Pons (tissue), 1 donor: ENCODE measurements at regions not wholly inside any gene's neighbourhood (a gene's known extent, or its start where the extent isn't known, plus 50 kb on each side); places are given as distances from the start of the nearest gene placed in this dataset.
"Not testable (repeated sequence)": the region's sequence is repeated elsewhere in the genome, so short reads cannot be mapped to it uniquely, and the experiment has no call there.

Source experiments
- DNase-seq: peaks from one replicate; pipeline ENCODE4 v3.0.0-alpha.2; 2016; ENCODE audit warnings: low spot score

GRCh38 chr5:156087577-156088110 is 239.3 kb upstream of the SGCD start:
- DNase-seq = no peak

DNA sequence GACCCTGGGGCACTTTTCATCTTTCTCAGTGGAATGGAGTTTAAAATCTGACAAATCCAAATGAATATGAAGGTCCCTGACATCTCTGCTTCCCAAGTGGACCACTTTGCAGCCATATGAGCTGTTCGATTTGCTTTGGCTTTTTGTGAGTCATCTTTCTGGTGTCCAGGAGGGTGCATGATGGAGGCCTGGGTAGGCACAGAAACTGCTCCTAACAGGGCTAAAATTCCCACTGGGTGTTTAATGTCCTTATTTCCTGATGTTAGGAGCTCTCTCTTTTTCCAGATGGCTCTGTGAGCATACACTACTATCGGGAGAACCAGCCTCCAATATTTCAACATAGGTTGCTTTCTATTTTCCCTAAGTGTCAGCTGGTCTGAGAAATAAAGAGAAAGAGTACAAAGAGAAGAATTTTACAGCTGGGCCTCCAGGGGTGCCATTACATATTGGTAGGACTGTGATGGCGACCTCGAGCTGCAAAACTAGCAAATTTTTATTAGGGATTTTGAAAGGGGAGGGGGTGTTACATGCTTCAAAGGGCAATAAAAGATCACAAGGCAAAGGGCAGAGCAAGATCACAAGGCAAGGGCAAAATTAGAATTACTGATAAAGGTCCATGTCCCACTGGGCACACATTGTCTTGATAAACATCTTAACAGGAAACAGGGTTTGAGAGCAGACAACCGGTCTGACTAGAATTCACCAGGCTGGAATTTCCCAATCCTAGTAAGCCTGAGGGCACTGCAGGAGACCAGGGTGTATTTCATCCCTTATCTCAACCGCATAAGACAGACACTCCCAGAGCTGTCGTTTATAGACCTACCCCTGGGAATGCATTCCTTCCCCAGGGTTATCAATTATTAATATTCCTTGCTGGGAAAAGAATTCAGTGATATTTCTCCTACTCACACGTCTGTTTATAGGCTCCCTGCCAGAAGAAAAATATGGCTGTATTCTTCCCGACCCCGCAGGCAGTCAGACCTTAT is 236.7 kb upstream of the SGCD start:
- DNase-seq = not testable (repeated sequence)

DNA sequence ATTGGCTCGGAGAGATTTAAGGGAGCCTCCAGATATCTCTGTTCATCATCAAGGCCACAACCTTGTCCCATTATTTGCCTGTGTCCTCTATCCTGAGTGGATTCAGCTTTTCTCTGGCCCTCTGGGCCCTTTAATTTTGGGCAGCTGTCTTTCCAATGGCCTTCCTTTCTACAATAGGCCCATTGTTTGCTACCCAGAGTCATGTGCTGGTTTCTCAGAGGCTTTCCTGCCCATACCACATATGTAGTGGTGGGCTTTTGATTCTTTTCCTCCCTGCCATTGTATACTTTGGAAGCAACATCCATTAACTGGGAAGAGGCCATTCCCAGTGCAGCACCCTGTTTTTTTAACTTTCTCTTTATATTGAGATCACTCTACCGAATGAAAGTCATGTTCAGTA is 233.9 kb upstream of the SGCD start:
- peak; percentile 33 for DNase-seq

- peak; percentile 14 for DNase-seq
These were observed 233.0 kb upstream of the SGCD start for GRCh38 chr5:156094001-156094400.

DNA sequence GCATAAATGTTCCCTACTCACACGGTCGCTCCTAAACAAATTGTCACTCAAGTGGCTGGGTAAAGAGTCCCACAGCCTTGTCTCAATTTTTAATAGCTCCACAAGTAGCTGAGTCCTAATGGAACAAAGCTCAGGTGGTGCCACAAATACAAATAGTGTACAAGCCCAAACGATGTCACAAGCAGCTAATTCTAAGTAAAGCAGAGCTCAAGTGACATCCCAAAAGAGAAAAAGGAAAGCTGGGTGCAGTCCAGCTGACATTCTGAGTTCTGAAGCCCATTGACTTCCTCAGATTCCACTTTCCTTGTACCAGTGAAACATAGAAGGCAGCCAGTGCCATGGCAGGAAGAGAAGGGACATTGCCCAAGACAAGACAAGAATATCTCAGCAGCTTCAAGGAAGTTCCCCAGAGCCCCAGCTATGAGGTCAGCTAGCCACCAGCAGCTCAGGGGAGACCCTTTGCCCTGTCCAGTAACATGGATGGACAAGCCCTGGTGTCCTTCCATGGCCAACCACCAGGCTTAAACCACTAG is 231.2 kb upstream of the SGCD start:
- DNase-seq = no peak

- DNase-seq = no peak
These were observed 230.7 kb upstream of the SGCD start for GRCh38 chr5:156096259-156096658.

DNA sequence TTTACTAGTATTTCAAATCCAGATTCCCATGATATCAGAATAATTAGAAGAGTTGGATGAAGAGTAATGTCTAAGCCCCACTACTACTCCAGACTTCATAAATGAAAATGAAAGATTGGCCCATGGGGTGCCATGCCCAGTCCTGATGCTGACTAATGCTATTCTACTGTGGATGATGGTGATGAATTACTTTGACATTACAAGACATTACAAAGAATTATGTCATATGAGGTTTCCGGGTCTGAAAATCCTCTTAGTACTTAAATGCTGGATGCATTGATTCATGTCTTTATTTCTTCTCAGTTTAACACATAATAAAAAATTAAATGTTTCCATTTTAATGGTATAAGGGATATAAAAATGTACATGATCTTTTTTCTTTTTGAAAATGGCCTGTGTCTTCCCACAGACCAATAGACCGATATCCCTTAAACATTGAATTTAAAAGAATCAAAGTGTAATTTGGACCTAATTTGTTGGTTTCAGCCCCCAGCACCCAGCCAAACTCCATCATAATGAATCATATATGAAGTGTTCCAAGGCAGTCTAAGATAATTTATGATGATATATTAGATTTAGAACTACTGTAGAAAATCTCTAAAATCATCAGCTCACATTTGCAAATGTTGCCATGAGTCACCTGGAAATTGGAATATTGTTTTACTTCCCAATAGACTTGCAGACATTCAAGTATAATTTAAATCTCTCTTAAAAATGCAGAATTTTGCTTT is 223.6 kb upstream of the SGCD start:
- no peak for DNase-seq

DNA sequence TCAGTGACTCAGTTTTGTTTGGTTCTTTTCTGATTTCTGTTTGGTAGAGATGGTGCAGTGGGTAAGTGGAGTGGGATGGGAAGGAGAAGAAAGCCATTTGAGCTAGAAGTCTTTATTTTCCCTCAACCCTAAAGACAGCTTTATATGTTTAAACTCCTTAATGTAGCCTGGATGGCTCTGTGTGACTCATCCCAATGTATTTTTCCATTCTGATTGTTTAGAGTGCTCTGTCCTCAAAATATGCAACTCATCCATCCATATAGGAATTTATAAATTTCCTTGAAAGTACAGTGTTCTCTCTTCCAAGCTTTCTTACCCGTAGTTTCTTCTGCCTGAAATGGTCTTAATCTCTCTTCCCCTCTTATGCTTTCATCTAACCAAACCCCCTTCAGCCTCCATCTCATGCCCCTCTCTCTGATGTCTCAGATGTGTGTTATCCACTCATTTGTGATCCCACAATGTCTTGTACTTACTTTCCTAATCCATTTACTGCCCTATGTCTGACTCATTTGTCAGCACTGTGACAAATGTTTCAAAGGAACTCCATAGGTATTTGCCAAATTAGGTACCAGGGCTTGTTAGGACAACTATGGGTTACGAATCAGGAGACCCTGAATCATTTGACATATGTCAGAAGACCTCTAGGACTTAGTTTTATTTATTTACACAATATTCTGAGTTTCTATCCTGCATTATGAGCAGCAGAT is 217.5 kb upstream of the SGCD start:
- DNase-seq = no peak

- DNase-seq = no peak
These were observed 207.3 kb upstream of the SGCD start for GRCh38 chr5:156119692-156120091.

GRCh38 chr5:156120777-156121176 is 206.2 kb upstream of the SGCD start:
- DNase-seq = no peak

DNA sequence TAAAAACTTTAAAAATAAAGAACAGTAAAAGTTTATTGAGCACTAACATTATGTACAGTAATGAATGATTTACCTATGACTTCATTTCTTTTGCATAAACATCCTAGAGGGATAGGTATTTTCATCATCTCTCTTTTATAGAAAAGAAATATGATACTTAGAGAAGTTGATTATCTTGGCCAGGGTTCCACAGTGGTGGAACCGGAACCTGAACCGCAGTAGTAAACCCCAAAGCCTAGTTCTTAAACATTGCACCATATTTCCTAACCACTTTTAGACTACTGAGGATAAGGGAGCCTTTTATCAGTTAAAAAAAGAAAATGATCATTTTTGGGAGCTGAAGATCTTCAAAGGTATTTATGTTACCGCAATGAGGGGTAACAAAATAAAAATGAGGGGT is 205.7 kb upstream of the SGCD start:
- no peak for DNase-seq

DNA sequence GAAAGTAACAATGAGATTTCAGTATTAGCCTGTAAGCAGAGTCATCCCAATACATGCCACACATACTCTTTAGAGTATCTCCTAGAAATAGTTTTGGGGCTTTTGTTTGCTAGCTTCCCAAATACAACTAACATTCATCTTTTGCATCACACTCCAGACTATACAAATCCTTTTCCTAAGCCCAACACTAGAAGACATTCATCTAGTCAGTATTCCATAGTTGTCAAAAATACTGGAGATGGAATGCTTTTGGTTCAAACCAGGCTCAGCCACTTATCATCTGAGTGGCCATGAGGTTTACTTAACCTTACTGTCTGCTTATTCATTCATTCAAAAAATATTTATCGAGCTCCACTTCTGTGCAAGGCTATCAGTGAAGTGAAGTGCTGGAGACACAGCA is 205.1 kb upstream of the SGCD start:
- DNase-seq = no peak

GRCh38 chr5:156124708-156125107 is 202.3 kb upstream of the SGCD start:
- DNase-seq = no peak

DNA sequence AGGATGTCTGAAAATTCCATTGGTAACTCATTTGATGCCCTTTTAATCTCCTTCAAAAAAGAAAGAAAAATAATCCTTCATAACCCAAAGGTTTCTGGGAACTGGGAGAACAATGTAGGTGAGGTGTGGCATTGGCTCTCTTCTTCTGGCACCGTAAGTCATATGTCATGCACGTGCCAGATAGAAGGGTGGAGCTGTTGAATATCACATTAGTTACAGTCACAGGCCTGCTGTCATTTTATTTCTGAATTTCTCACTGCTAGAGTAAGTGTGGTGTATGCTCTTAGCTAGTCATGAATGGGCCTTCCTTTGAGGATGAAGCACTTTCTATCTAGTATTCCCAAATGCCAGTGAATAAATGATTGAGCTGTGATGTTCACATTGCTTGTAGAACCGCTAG is 201.8 kb upstream of the SGCD start:
- DNase-seq = no peak

GRCh38 chr5:156126716-156127115 is 200.2 kb upstream of the SGCD start:
- DNase-seq = no peak

GRCh38 chr5:156128026-156128425 is 198.9 kb upstream of the SGCD start:
- no peak for DNase-seq

DNA sequence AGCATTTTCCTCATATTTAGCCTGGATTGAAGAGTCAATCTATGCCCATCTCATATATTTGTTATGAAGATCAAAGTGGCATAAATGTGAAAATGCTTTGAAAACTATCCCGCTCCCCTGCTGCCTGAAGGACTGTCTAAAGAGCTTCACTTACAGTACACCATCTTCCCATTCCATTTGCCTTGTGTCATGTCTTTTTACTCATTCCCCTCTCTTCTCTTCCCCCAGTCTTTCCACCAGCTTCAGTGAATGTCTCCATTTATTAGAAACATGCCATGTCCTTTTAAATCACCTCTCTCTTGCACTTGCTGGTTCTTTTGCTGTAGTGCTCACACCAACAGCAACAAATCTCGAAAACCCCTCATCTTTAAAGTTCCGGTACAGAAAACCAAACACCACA is 192.7 kb upstream of the SGCD start:
- no peak for DNase-seq

GRCh38 chr5:156135531-156135930 is 191.4 kb upstream of the SGCD start:
- no peak for DNase-seq

DNA sequence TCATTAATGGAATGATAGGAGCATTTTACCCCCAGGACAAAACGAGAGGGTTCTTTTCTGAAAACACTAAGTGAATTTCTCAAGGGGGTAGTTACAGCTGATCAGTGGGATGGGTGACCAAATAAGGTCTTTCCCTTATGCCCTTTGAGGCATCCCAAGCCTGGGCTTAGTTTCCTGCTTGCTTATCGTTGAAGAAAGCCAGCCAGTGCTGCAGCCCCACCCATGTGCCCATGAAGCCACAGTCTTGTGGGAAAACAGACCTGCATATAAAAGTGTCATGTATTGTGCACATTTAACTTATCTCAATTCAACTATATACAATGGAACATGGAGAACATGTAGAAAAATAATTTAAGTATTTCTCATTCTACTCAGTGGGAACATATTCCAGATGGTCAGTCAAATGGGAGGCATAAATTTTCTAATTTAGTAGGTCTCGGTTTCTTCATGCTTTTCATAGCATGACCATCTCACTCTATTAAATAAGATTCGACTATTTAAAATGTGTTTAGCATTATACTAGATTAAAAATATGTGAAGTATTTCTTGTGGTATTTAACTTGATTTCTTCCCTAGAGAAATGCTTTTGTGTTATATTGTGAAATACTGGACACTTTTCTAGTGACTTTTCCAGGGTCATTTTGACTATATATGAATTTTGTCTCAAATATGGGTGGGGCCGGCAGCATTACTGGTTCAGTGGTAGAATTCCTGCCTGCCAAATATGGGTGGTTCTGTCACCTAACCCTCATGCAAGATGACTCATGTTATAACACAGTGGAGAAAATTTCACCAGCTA is 189.7 kb upstream of the SGCD start:
- no peak for DNase-seq

GRCh38 chr5:156142867-156143266 is 184.1 kb upstream of the SGCD start:
- no peak for DNase-seq

DNA sequence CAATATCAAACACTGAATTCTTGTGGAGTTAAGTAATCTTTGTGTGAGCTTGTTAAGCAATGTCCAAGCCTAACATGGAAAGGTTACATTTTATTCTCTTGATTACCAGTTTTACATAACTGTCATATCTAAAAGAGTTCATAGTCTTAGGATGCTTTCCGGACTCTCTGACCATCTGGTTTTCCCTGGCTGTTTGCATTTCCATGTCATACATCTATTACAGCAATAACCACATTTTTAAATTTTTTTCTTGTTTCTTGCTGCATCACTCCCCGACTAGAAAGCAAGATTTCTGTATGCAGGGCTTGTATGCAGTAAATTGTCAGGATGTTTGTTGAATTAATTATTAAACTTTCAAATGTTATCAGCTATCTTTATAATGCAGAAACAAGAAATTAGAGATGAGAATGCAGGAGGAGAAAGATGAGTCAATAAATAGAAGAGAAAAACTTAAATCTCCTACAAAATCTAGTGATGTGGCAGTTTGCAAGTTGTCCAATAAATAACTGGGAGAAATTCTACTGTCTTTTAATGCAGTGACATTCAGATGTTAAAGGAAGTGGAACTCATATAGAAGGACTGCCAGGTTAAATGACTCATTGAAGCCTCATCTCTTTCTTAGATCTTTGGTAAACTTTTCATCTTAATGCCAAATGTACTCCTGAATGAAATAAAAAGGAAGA is 179.6 kb upstream of the SGCD start:
- no peak for DNase-seq
